Left ventricle myocardium inferior (tissue), 1 donor: ENCODE measurements at regions not wholly inside any gene's neighbourhood (a gene's known extent, or its start where the extent isn't known, plus 50 kb on each side); places are given as distances from the start of the nearest gene placed in this dataset.

ENCODE experiments used
- DNase-seq: peaks from one replicate; pipeline ENCODE4 v3.0.0-alpha.2; 2020
- H3K27ac ChIP-seq: fragments of 200-600 bp; replicated peaks from 2 replicates; pipeline ENCODE4 v1.8.0; 2021
- H3K27me3 ChIP-seq: fragments of 200-600 bp; 2 replicates; pipeline ENCODE4 v1.8.0; 2021; ENCODE audit warnings: low read depth
- H3K36me3 ChIP-seq: fragments of 200-600 bp; 2 replicates; pipeline ENCODE4 v1.8.0; 2021
- H3K4me1 ChIP-seq: fragments of 200-600 bp; 2 replicates; pipeline ENCODE4 v1.8.0; 2021
- H3K4me3 ChIP-seq: fragments of 200-600 bp; 2 replicates; pipeline ENCODE4 v1.8.0; 2021; ENCODE audit warnings: mild to moderate bottlenecking, moderate library complexity
- H3K9me3 ChIP-seq: fragments of 200-600 bp; replicated peaks from 2 replicates; pipeline ENCODE4 v1.8.0; 2021
- CTCF ChIP-seq: fragments of 200-600 bp; IDR thresholded peaks from 2 replicates; pipeline ENCODE4 v1.8.0; 2021; ENCODE audit warnings: antibody characterized with exemption, mild to moderate bottlenecking, borderline replicate concordance
- intact Hi-C: fragments of 100-400 bp; cut with micrococcal nuclease; formaldehyde crosslinking; loops from one replicate; pipeline ENCODE4 v1.11.0; 2022
- donor health status: DM: no; HTN: yes; CAD: no; lungs with severe emphysema.

- H3K4me1 ChIP-seq, result peaks cover 11% of the 10 kb centered on the region
- no peak overlapping the region for H3K4me3 ChIP-seq
- no peak for DNase-seq
- no peaks in the 10 kb centered on the region for H3K9me3 ChIP-seq
- TF ChIP-seq CTCF, result no peak
- no peak overlapping the region for H3K27ac ChIP-seq
- H3K27me3 ChIP-seq, result no peaks in the 10 kb centered on the region
- intact Hi-C loops, result no loop called here
- H3K36me3 ChIP-seq, result no peaks in the 10 kb centered on the region
Measured at GRCh38 chr2:133716166-133716565, 147.9 kb upstream of the NCKAP5 start.

GRCh38 chr2:133717497-133717896 is 149.2 kb upstream of the NCKAP5 start:
- no peak for TF ChIP-seq CTCF
- Histone ChIP-seq H3K27me3 (no peaks in the 10 kb centered on the region), H3K36me3 (no peaks in the 10 kb centered on the region), H3K9me3 (no peaks in the 10 kb centered on the region), H3K4me3 (no peak overlapping the region), H3K27ac (no peak overlapping the region), H3K4me1 (peaks cover 11% of the 10 kb centered on the region)
- intact Hi-C loops, result no loop called here
- no peak for DNase-seq

GRCh38 chr2:133718688-133719201 is 150.5 kb upstream of the NCKAP5 start:
- intact Hi-C loops, result no loop called here
- peak overlapping the region; percentile 41 for H3K27ac ChIP-seq
- TF ChIP-seq CTCF, result no peak
- H3K9me3 ChIP-seq, result no peaks in the 10 kb centered on the region
- H3K4me3 ChIP-seq, result no peak overlapping the region
- no peaks in the 10 kb centered on the region for H3K36me3 ChIP-seq
- DNase-seq, result peak; percentile 53
- no peaks in the 10 kb centered on the region for H3K27me3 ChIP-seq
- H3K4me1 ChIP-seq, result peaks cover 11% of the 10 kb centered on the region

GRCh38 chr2:133720429-133720828 is 152.2 kb upstream of the NCKAP5 start:
- no peak for DNase-seq
- no peak overlapping the region for H3K4me3 ChIP-seq
- intact Hi-C loops, result no loop called here
- H3K27me3 ChIP-seq, result no peaks in the 10 kb centered on the region
- no peak for TF ChIP-seq CTCF
- no peaks in the 10 kb centered on the region for H3K36me3 ChIP-seq
- H3K4me1 ChIP-seq, result peaks cover 11% of the 10 kb centered on the region
- no peaks in the 10 kb centered on the region for H3K9me3 ChIP-seq
- H3K27ac ChIP-seq, result no peak overlapping the region

GRCh38 chr2:133721118-133721517 is 152.9 kb upstream of the NCKAP5 start:
- Histone ChIP-seq H3K36me3 (no peaks in the 10 kb centered on the region), H3K27me3 (no peaks in the 10 kb centered on the region), H3K9me3 (no peaks in the 10 kb centered on the region), H3K4me3 (no peak overlapping the region), H3K27ac (no peak overlapping the region), H3K4me1 (peaks cover 11% of the 10 kb centered on the region)
- no peak for DNase-seq
- intact Hi-C loops, result no loop called here
- TF ChIP-seq CTCF, result no peak

GRCh38 chr2:133723133-133723532 is 154.9 kb upstream of the NCKAP5 start:
- Histone ChIP-seq H3K27me3 (no peaks in the 10 kb centered on the region), H3K4me3 (no peak overlapping the region), H3K4me1 (peaks cover 9% of the 10 kb centered on the region), H3K36me3 (no peaks in the 10 kb centered on the region), H3K27ac (no peak overlapping the region), H3K9me3 (no peaks in the 10 kb centered on the region)
- TF ChIP-seq CTCF, result no peak
- intact Hi-C loops, result no loop called here
- no peak for DNase-seq
